Left lung (tissue), 4 donors: ENCODE measurements at regions not wholly inside any gene's neighbourhood (a gene's known extent, or its start where the extent isn't known, plus 50 kb on each side); places are given as distances from the start of the nearest gene placed in this dataset.

Source experiments
- ATAC-seq: fragments of 200-7000 bp; cut with Tn5 transposase; one replicate; pipeline ENCODE4 v1.9.1; 2020; ENCODE audit warnings: moderate library complexity
- DNase-seq, 4 donors: peaks; one replicate each; pipeline ENCODE4 v3.0.0-alpha.2; 2013 to 2020
- H3K27ac ChIP-seq, 2 donors: fragments of 200-600 bp; sonication (generic) in 1 of 2; one replicate each; pipeline versions ENCODE4 v1.5.0 to v1.8.0; 2020 to 2021
- H3K27me3 ChIP-seq, 2 donors: fragments of 200-600 bp; sonication (generic) in 1 of 2; one replicate each; pipeline versions ENCODE4 v1.5.0 to v1.8.0; 2020 to 2021
- H3K36me3 ChIP-seq, 2 donors: fragments of 200-600 bp; sonication (generic) in 1 of 2; one replicate each; pipeline versions ENCODE4 v1.5.0 to v1.8.0; 2020 to 2021
- H3K4me1 ChIP-seq, 2 donors: fragments of 200-600 bp; one replicate each; pipeline ENCODE4 v1.8.0; 2021
- H3K4me3 ChIP-seq, 2 donors: fragments of 200-600 bp; sonication (generic) in 1 of 2; one replicate each; pipeline versions ENCODE4 v1.5.0 to v1.8.0; 2020 to 2021; ENCODE audit warnings: mild to moderate bottlenecking in 1 of 2
- H3K9me3 ChIP-seq, 2 donors: fragments of 200-600 bp; sonication (generic) in 1 of 2; one replicate each; pipeline versions ENCODE4 v1.5.0 to v1.8.0; 2020 to 2021
- CTCF ChIP-seq, 2 donors: fragments of 200-600 bp; sonication (generic) in 1 of 2; IDR thresholded peaks; one replicate each; pipeline versions ENCODE4 v1.5.0 to v1.8.0; 2021; ENCODE audit warnings: antibody characterized with exemption in 2 of 2
- intact Hi-C, 2 donors: fragments of 100-400 bp; cut with DNase I; formaldehyde crosslinking; loops; one replicate each; pipeline versions ENCODE4 v1.11.2 to v1.14.2; 2022
- donor health status: DM: no; HTN: yes; CAD: no.
- donor health status: DM: no; HTN: no; CAD: no.

DNA sequence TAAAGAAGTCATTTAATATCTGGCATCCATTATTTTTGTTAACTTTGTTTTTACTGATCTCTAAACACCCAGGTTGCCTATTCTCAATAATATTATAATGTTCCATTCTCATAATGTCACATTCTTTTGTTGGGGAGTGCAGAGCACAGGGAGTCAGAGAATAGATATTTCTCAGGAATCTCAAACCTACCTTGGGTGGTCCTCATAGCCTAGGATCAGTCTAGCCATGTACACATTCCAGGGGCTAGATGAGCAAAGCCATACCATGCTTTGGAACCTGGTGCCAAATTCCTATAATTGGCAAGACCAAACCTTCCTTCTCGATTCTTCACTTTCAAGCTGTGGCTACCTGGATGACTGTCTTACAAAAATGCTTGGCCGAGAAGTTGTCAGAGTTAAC, 1124.7 kb upstream of the WWC1 start:
- Histone ChIP-seq H3K27me3 (no peaks in the 10 kb centered on the region), H3K4me3 (no peak overlapping the region), H3K4me1 (no peaks in the 10 kb centered on the region), H3K9me3 (no peaks in the 10 kb centered on the region), H3K27ac (no peak overlapping the region), H3K36me3 (no peaks in the 10 kb centered on the region)
- intact Hi-C loops = no loop called here
- ATAC-seq (no peak), DNase-seq (no peak)
- TF ChIP-seq CTCF (IDR thresholded peaks at IDR 0.05) = no peak

DNA sequence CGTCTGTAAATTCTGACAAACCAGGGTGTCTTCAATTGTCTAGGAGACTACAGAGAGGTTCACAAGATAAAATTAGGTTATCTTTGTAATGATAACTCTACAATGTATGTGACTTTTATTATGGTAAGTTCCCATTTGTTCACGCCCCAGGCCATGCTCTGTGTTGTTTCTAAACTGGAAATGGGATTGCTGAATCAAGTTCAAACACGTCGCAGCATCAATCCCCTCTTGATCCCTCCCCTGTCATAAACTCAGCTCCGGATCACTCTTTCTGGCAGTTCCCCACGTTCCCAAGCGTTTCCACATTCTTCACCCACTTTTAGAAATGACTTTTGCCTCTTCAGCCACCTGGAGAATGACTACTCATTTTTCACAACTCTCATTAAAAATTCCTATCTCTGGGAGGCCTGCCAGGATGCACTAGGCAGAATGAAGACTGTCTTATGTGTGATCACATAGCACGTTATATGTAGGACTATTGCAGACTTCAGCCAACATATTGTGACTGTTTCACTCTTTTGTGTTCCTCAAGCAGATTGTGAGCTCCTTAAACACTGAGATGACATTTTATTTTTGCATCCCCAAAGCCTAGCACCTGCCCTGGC, 1124.2 kb upstream of the WWC1 start:
- Histone ChIP-seq H3K4me3 (no peak overlapping the region), H3K27ac (no peak overlapping the region), H3K27me3 (no peaks in the 10 kb centered on the region), H3K4me1 (no peaks in the 10 kb centered on the region), H3K36me3 (no peaks in the 10 kb centered on the region), H3K9me3 (no peaks in the 10 kb centered on the region)
- TF ChIP-seq CTCF (IDR thresholded peaks at IDR 0.05) = no peak
- no peak for ATAC-seq
- intact Hi-C loops = no loop called here
- DNase-seq = no peak

DNA sequence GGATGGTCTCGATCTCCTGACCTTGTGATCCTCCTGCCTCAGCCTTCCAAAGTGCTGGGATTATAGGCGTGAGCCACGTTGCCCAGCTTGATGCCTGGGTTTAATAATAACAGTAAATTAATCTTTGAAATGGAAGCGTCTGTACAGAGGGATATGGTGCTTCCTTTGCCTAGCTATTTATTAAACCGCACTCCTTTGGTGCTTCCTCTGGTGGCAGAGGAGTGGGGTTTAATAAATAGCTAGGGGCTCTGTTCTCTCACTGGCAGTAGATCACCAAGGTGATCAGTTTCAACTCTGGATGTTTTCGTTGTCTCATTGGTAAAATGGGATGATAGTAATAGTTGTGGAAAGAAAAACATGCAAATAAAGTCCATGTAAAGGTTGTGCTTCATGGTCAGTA, 1122.5 kb upstream of the WWC1 start:
- no peak for TF ChIP-seq CTCF (IDR thresholded peaks at IDR 0.05)
- no peaks in the 10 kb centered on the region for H3K4me1 ChIP-seq
- H3K4me3 ChIP-seq = no peak overlapping the region
- H3K27me3 ChIP-seq = no peaks in the 10 kb centered on the region
- H3K9me3 ChIP-seq = no peaks in the 10 kb centered on the region
- H3K36me3 ChIP-seq = no peaks in the 10 kb centered on the region
- H3K27ac ChIP-seq = no peak overlapping the region
- ATAC-seq (no peak), DNase-seq (no peak)
- intact Hi-C loops = no loop called here

GRCh38 chr5:167171056-167171455, 1120.4 kb upstream of the WWC1 start:
- TF ChIP-seq CTCF (IDR thresholded peaks at IDR 0.05) = no peak
- Histone ChIP-seq H3K36me3 (no peaks in the 10 kb centered on the region), H3K4me3 (no peak overlapping the region), H3K27ac (no peak overlapping the region), H3K27me3 (no peaks in the 10 kb centered on the region), H3K4me1 (no peaks in the 10 kb centered on the region), H3K9me3 (no peaks in the 10 kb centered on the region)
- DNase-seq = no peak
- ATAC-seq = no peak
- intact Hi-C loops = no loop called here

DNA sequence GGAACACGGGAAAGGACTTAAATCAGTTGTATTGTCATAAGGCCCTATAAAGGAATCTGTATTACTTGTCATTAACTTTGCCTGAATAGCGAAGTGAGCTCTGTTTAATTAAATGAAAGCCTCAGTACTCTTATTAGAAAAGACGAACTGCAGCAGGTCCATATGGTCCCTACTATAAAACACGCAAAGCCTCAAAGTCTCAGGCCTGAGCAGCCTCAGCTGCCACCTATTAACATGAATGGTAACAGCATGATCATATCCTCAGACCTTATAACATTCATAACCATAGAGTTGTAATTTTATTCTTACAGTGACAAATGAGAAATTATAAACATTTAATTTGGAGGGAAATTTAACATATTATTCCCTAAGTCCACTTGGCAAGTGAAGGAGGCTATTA, 1113.7 kb upstream of the WWC1 start:
- DNase-seq (no peak), ATAC-seq (no peak)
- H3K4me1 ChIP-seq = no peaks in the 10 kb centered on the region
- no peaks in the 10 kb centered on the region for H3K27me3 ChIP-seq
- H3K4me3 ChIP-seq = no peak overlapping the region
- peaks cover 0 to 2% of the 10 kb centered on the region in 2 donors for H3K9me3 ChIP-seq
- intact Hi-C loops = no loop called here
- H3K36me3 ChIP-seq = no peaks in the 10 kb centered on the region
- TF ChIP-seq CTCF (IDR thresholded peaks at IDR 0.05) = no peak
- H3K27ac ChIP-seq = no peak overlapping the region
